HUES48 (cell line): ENCODE measurements at regions not wholly inside any gene's neighbourhood (a gene's known extent, or its start where the extent isn't known, plus 50 kb on each side); places are given as distances from the start of the nearest gene placed in this dataset.

Source experiments
- H3K27ac ChIP-seq: one replicate; pipeline ENCODE4 v1.7.0; 2013; ENCODE audit warnings: low read depth, low read length, inconsistent platforms
- H3K27me3 ChIP-seq: 2 replicates; pipeline ENCODE4 v1.6.1; 2013; ENCODE audit warnings: mild to moderate bottlenecking, low read length; ENCODE audit not compliant: control insufficient read depth, insufficient read depth
- H3K36me3 ChIP-seq: 2 replicates; pipeline ENCODE4 v1.6.1; 2013; ENCODE audit warnings: low read length; ENCODE audit not compliant: control insufficient read depth, insufficient read depth
- H3K4me1 ChIP-seq: 2 replicates; pipeline ENCODE4 v1.6.1; 2013; ENCODE audit warnings: mild to moderate bottlenecking, low read length; ENCODE audit not compliant: control insufficient read depth, insufficient read depth
- H3K4me3 ChIP-seq: 2 replicates; pipeline ENCODE4 v1.5.1; 2013; ENCODE audit warnings: mild to moderate bottlenecking, low read depth, low read length
- H3K9ac ChIP-seq: 2 replicates; pipeline ENCODE4 v1.6.1; 2013; ENCODE audit warnings: mild to moderate bottlenecking, low read depth, low read length, moderate library complexity
- H3K9me3 ChIP-seq: 2 replicates; pipeline ENCODE4 v1.6.1; 2013; ENCODE audit warnings: low read length; ENCODE audit not compliant: control insufficient read depth, insufficient read depth

- no peaks in the 10 kb centered on the region for H3K36me3 ChIP-seq
- H3K27me3 ChIP-seq, result no peaks in the 10 kb centered on the region
- no peak overlapping the region for H3K9ac ChIP-seq
- H3K27ac ChIP-seq, result no peak overlapping the region
- H3K4me3 ChIP-seq, result no peak overlapping the region
- H3K4me1 ChIP-seq, result no peaks in the 10 kb centered on the region
- no peaks in the 10 kb centered on the region for H3K9me3 ChIP-seq
Observed at GRCh38 chr18:54100920-54101470, 123.5 kb downstream of the MBD2 start.

GRCh38 chr18:54100466-54100865 lies 124.0 kb downstream of the MBD2 start:
- H3K27me3 ChIP-seq, result no peaks in the 10 kb centered on the region

GRCh38 chr18:54094474-54094873 lies 130.0 kb downstream of the MBD2 start:
- Histone ChIP-seq H3K36me3 (no peaks in the 10 kb centered on the region), H3K27ac (no peak overlapping the region), H3K27me3 (no peaks in the 10 kb centered on the region), H3K4me1 (no peaks in the 10 kb centered on the region), H3K4me3 (no peak overlapping the region), H3K9me3 (no peaks in the 10 kb centered on the region), H3K9ac (no peak overlapping the region)

More at GRCh38 chr18:54100466-54100865, 124.0 kb downstream of the MBD2 start:
- Histone ChIP-seq H3K9ac (no peak overlapping the region), H3K36me3 (no peaks in the 10 kb centered on the region), H3K4me1 (no peaks in the 10 kb centered on the region), H3K9me3 (no peaks in the 10 kb centered on the region), H3K4me3 (no peak overlapping the region), H3K27ac (no peak overlapping the region)

GRCh38 chr18:54090856-54091255 lies 133.6 kb downstream of the MBD2 start:
- no peak overlapping the region for H3K9ac ChIP-seq
- no peaks in the 10 kb centered on the region for H3K27me3 ChIP-seq
- no peaks in the 10 kb centered on the region for H3K36me3 ChIP-seq
- no peak overlapping the region for H3K4me3 ChIP-seq
- 0 out of 2 replicates have a peak, but pooled peaks cover 7% of the 10 kb centered on the region for H3K4me1 ChIP-seq
- H3K27ac ChIP-seq, result no peak overlapping the region
- H3K9me3 ChIP-seq, result no peaks in the 10 kb centered on the region

GRCh38 chr18:54089749-54090459 lies 134.6 kb downstream of the MBD2 start:
- no peaks in the 10 kb centered on the region for H3K27me3 ChIP-seq

GRCh38 chr18:54086863-54087262 lies 137.6 kb downstream of the MBD2 start:
- 0 out of 2 replicates have a peak, but pooled peaks cover 9% of the 10 kb centered on the region for H3K4me1 ChIP-seq
- H3K9me3 ChIP-seq, result peaks cover 10% of the 10 kb centered on the region; the same call in 1 of the 2 replicates
- no peak overlapping the region for H3K27ac ChIP-seq
- H3K36me3 ChIP-seq, result no peaks in the 10 kb centered on the region
- H3K27me3 ChIP-seq, result no peaks in the 10 kb centered on the region
- H3K9ac ChIP-seq, result no peak overlapping the region
- no peak overlapping the region for H3K4me3 ChIP-seq

More at GRCh38 chr18:54089749-54090459, 134.6 kb downstream of the MBD2 start:
- Histone ChIP-seq H3K9me3 (no peaks in the 10 kb centered on the region), H3K9ac (no peak overlapping the region), H3K4me3 (no peak overlapping the region), H3K36me3 (no peaks in the 10 kb centered on the region), H3K27ac (no peak overlapping the region), H3K4me1 (0 out of 2 replicates have a peak, but pooled peaks cover 9% of the 10 kb centered on the region)

- no peak overlapping the region for H3K4me3 ChIP-seq
- H3K9ac ChIP-seq, result no peak overlapping the region
- 0 out of 2 replicates have a peak, but pooled peaks cover 9% of the 10 kb centered on the region for H3K4me1 ChIP-seq
- no peaks in the 10 kb centered on the region for H3K27me3 ChIP-seq
- H3K36me3 ChIP-seq, result no peaks in the 10 kb centered on the region
- no peak overlapping the region for H3K27ac ChIP-seq
- peaks cover 10% of the 10 kb centered on the region; the same call in 1 of the 2 replicates for H3K9me3 ChIP-seq
Observed at GRCh38 chr18:54086046-54086802, 138.2 kb downstream of the MBD2 start.

GRCh38 chr18:54080858-54081257 lies 143.6 kb downstream of the MBD2 start:
- Histone ChIP-seq H3K9me3 (peaks cover 10% of the 10 kb centered on the region; the same call in 1 of the 2 replicates), H3K27ac (no peak overlapping the region), H3K9ac (no peak overlapping the region), H3K36me3 (no peaks in the 10 kb centered on the region), H3K27me3 (no peaks in the 10 kb centered on the region), H3K4me3 (no peak overlapping the region), H3K4me1 (0 out of 2 replicates have a peak, but pooled peaks cover 2% of the 10 kb centered on the region)

- Histone ChIP-seq H3K27me3 (no peaks in the 10 kb centered on the region), H3K9me3 (no peaks in the 10 kb centered on the region), H3K36me3 (no peaks in the 10 kb centered on the region), H3K4me3 (no peak overlapping the region), H3K27ac (no peak overlapping the region), H3K4me1 (no peaks in the 10 kb centered on the region), H3K9ac (no peak overlapping the region)
Observed at GRCh38 chr18:54076166-54076565, 148.3 kb downstream of the MBD2 start.

GRCh38 chr18:54075689-54076088 lies 148.8 kb downstream of the MBD2 start:
- Histone ChIP-seq H3K9ac (no peak overlapping the region), H3K9me3 (no peaks in the 10 kb centered on the region)

GRCh38 chr18:54069729-54070128 lies 154.7 kb downstream of the MBD2 start:
- H3K27me3 ChIP-seq, result no peaks in the 10 kb centered on the region
- H3K9me3 ChIP-seq, result no peaks in the 10 kb centered on the region
- peaks cover 20% of the 10 kb centered on the region for H3K4me1 ChIP-seq
- H3K27ac ChIP-seq, result no peak overlapping the region
- H3K4me3 ChIP-seq, result no peak overlapping the region
- no peak overlapping the region for H3K9ac ChIP-seq
- no peaks in the 10 kb centered on the region for H3K36me3 ChIP-seq

More at GRCh38 chr18:54075689-54076088, 148.8 kb downstream of the MBD2 start:
- Histone ChIP-seq H3K4me1 (no peaks in the 10 kb centered on the region), H3K4me3 (no peak overlapping the region), H3K27me3 (no peaks in the 10 kb centered on the region), H3K36me3 (no peaks in the 10 kb centered on the region), H3K27ac (no peak overlapping the region)
